ENCODE measurements at regions not wholly inside any gene's neighbourhood (a gene's known extent, or its start where the extent isn't known, plus 50 kb on each side); places are given as distances from the start of the nearest gene placed in this dataset.

- TF ChIP-seq CTCF (IDR thresholded peaks at IDR 0.05) (0 out of 2 replicates have a peak, but pooled peaks have one; percentile 12), POLR2AphosphoS5 (IDR thresholded peaks at IDR 0.05; ENCODE audit: low read depth, low read length) (peak; percentile 34; the same call in 1 of the 2 replicates), TCF12 (IDR thresholded peaks at IDR 0.05) (peak; percentile 82)
These were observed 338.7 kb downstream of the NPR3 start (continued) for GRCh38 chr5:33049842-33050241.

- DNase-seq = no peak
- Histone ChIP-seq H2AFZ (ENCODE audit: low read depth) (peak overlapping the region; percentile 13; the same call in 1 of the 2 replicates), H3K9me3 (peaks cover 12% of the 10 kb centered on the region), H3K4me3 (ENCODE audit: low read depth in 2 of 2, low read length in 1 of 2) (no peak overlapping the region), H3K9me2 (no peaks in the 10 kb centered on the region), H3K4me1 (ENCODE audit: control insufficient read depth in 1 of 2, insufficient read depth in 2 of 2, low read depth in 1 of 2, low read length in 1 of 2) (no peaks in the 10 kb centered on the region), H3K36me3 (replicated peaks in 1 of 2; ENCODE audit: control insufficient read depth in 1 of 2, insufficient read depth in 2 of 2, low read length in 1 of 2) (peaks cover 0 to 4% of the 10 kb centered on the region in 2 experiments), H3K79me2 (ENCODE audit: insufficient read depth) (no peaks in the 10 kb centered on the region), H3K27me3 (ENCODE audit: insufficient read depth) (no peaks in the 10 kb centered on the region), H4K20me1 (ENCODE audit: insufficient read depth) (no peaks in the 10 kb centered on the region), H3K4me2 (no peak overlapping the region), H3K27ac (ENCODE audit: low read depth in 2 of 2, low read length in 1 of 2) (no peak overlapping the region), H3K9ac (no peak overlapping the region), H3F3A (replicated peaks; ENCODE audit: insufficient read depth) (no peaks in the 10 kb centered on the region)
- POLR2A ChIA-PET = no interaction called here
- CTCF ChIA-PET = no interaction called here
- no peak for TF ChIP-seq EZH2phosphoT487 (IDR thresholded peaks at IDR 0.05; ENCODE audit: borderline replicate concordance, low read depth)
- no peak for TF ChIP-seq PBX3 (IDR thresholded peaks at IDR 0.05)
- no peak for TF ChIP-seq RXRA (IDR thresholded peaks at IDR 0.05; ENCODE audit: borderline replicate concordance, low read depth)
- no peak for TF ChIP-seq EP300 (IDR thresholded peaks at IDR 0.05; ENCODE audit: borderline replicate concordance in 1 of 2, low read depth in 1 of 2, low read length in 1 of 2)
- 29% methylated on average over 3 of the region's 3 CpGs for WGBS (ENCODE audit: low lambda C conversion rate)
These were observed 348.0 kb downstream of the NPR3 start for GRCh38 chr5:33059081-33059480.

GRCh38 chr5:33065131-33065530 lies 354.0 kb downstream of the NPR3 start:
- no peak overlapping the region for H3K9ac ChIP-seq
- H3K4me1 ChIP-seq (ENCODE audit: control insufficient read depth in 1 of 2, insufficient read depth in 2 of 2, low read depth in 1 of 2, low read length in 1 of 2) = peaks cover 0 to 3% of the 10 kb centered on the region in 2 experiments; a peak in 1 of 4 replicates
- H3K36me3 ChIP-seq (replicated peaks in 1 of 2; ENCODE audit: control insufficient read depth in 1 of 2, insufficient read depth in 2 of 2, low read length in 1 of 2) = no peaks in the 10 kb centered on the region
- ChIA-PET POLR2A (no interaction called here), CTCF (no interaction called here)
- no peaks in the 10 kb centered on the region for H3K9me2 ChIP-seq
- H2AFZ ChIP-seq (ENCODE audit: low read depth) = peak overlapping the region; percentile 67; the same call in 1 of the 2 replicates
- no peaks in the 10 kb centered on the region for H3K27me3 ChIP-seq (ENCODE audit: insufficient read depth)
- WGBS (ENCODE audit: low lambda C conversion rate) = 40% methylated on average over 3 of the region's 3 CpGs
- H4K20me1 ChIP-seq (ENCODE audit: insufficient read depth) = no peaks in the 10 kb centered on the region
- no peaks in the 10 kb centered on the region for H3F3A ChIP-seq (replicated peaks; ENCODE audit: insufficient read depth)
- H3K27ac ChIP-seq (ENCODE audit: low read depth in 2 of 2, low read length in 1 of 2) = no peak overlapping the region
- no peak overlapping the region for H3K4me2 ChIP-seq
- no peaks in the 10 kb centered on the region for H3K79me2 ChIP-seq (ENCODE audit: insufficient read depth)
- no peaks in the 10 kb centered on the region for H3K9me3 ChIP-seq
- H3K4me3 ChIP-seq (ENCODE audit: low read depth in 2 of 2, low read length in 1 of 2) = no peak overlapping the region
- no peak for DNase-seq
- TF ChIP-seq POLR2AphosphoS5 (IDR thresholded peaks at IDR 0.05; ENCODE audit: low read depth, low read length) (no peak), MXI1 (IDR thresholded peaks at IDR 0.05; ENCODE audit: low read depth, low read length) (no peak), CTCF (IDR thresholded peaks at IDR 0.05) (no peak), RAD21 (IDR thresholded peaks at IDR 0.05; ENCODE audit: low read length) (no peak), EP300 (IDR thresholded peaks at IDR 0.05; ENCODE audit: borderline replicate concordance in 1 of 2, low read depth in 1 of 2, low read length in 1 of 2) (no peak), GATA2 (CRISPR knock-in tag; IDR thresholded peaks at IDR 0.05) (no peak), NFIC (IDR thresholded peaks at IDR 0.05; ENCODE audit: borderline replicate concordance) (no peak), RXRA (IDR thresholded peaks at IDR 0.05; ENCODE audit: borderline replicate concordance, low read depth) (no peak), FOXM1 (IDR thresholded peaks at IDR 0.05; ENCODE audit: low read depth) (no peak), YY1 (IDR thresholded peaks at IDR 0.05; ENCODE audit: low read depth) (no peak), REST (IDR thresholded peaks at IDR 0.05; ENCODE audit: low read depth, low read length) (no peak), MEF2A (IDR thresholded peaks at IDR 0.05; ENCODE audit: borderline replicate concordance, low read depth) (no peak), JUND (IDR thresholded peaks at IDR 0.05) (no peak), TCF12 (IDR thresholded peaks at IDR 0.05) (no peak), ELF1 (IDR thresholded peaks at IDR 0.05) (no peak)
